ENCODE measurements at regions not wholly inside any gene's neighbourhood (a gene's known extent, or its start where the extent isn't known, plus 50 kb on each side); places are given as distances from the start of the nearest gene placed in this dataset.

GRCh38 chr1:191575746-191576145 is 582.5 kb upstream of the RGS18 start (continued):
- TF ChIP-seq, protein P1, sequence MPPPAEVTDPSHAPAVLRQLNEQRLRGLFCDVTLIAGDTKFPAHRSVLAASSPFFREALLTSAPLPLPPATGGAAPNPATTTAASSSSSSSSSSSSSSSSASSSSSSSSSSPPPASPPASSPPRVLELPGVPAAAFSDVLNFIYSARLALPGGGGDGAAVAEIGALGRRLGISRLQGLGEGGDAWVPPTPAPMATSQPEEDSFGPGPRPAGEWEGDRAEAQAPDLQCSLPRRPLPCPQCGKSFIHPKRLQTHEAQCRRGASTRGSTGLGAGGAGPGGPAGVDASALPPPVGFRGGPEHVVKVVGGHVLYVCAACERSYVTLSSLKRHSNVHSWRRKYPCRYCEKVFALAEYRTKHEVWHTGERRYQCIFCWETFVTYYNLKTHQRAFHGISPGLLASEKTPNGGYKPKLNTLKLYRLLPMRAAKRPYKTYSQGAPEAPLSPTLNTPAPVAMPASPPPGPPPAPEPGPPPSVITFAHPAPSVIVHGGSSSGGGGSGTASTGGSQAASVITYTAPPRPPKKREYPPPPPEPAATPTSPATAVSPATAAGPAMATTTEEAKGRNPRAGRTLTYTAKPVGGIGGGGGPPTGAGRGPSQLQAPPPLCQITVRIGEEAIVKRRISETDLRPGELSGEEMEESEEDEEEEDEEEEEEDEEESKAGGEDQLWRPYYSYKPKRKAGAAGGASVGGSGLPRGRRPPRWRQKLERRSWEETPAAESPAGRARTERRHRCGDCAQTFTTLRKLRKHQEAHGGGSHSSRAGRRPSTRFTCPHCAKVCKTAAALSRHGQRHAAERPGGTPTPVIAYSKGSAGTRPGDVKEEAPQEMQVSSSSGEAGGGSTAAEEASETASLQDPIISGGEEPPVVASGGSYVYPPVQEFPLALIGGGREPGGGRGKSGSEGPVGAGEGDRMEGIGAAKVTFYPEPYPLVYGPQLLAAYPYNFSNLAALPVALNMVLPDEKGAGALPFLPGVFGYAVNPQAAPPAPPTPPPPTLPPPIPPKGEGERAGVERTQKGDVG (CRISPR knock-in tag; IDR thresholded peaks at IDR 0.05): no peak
- TF ChIP-seq YBX1 (IDR thresholded peaks at IDR 0.05): no peak
- no peak for TF ChIP-seq HDGF (IDR thresholded peaks at IDR 0.05)
- TF ChIP-seq PAX8 (IDR thresholded peaks at IDR 0.05): no peak
- TF ChIP-seq ZBTB11 (CRISPR knock-in tag; IDR thresholded peaks at IDR 0.05): no peak

GRCh38 chr1:191577213-191577612 is 581.0 kb upstream of the RGS18 start:
- ChIA-PET RAD21 (ENCODE audit: unreplicated experiment) (interaction anchor here (0.9 kb wide), 1 partner anchor 21 kb away, joined by 3 read pairs; no protein-coding TSS in a partner anchor), CTCF (no interaction called here), POLR2A (no interaction called here), SMC1A (ENCODE audit: uncharacterized antibody, unreplicated experiment) (interaction anchor here (1.1 kb wide), 1 partner anchor 18 kb away, joined by 3 read pairs; no protein-coding TSS in a partner anchor)
- no peaks in the 10 kb centered on the region for H3K27me3 ChIP-seq (replicated peaks in 1 of 2; ENCODE audit: control insufficient read depth in 2 of 2, insufficient read depth in 2 of 2, low read length in 1 of 2)
- FAIRE-seq (no peak), DNase-seq (ENCODE audit: low read depth, low spot score) (no peak), ATAC-seq (no peak)
- WGBS (ENCODE audit: insufficient coverage, insufficient replicate concordance, low lambda C conversion rate, missing lambda C conversion rate): 12% methylated on average over 4 of the region's 4 CpGs
- no peaks in the 10 kb centered on the region for H4K20me1 ChIP-seq (ENCODE audit: control insufficient read depth, insufficient read depth)
- H3K79me2 ChIP-seq (ENCODE audit: control insufficient read depth, insufficient read depth, low read length): no peaks in the 10 kb centered on the region
- in situ Hi-C loops (cut with MboI): no loop called here
- H3K4me1 ChIP-seq (ENCODE audit: control insufficient read depth, insufficient read depth, low read length): no peaks in the 10 kb centered on the region
- no peak overlapping the region for H3K27ac ChIP-seq (ENCODE audit: control insufficient read depth, insufficient read depth)
- H3K4me2 ChIP-seq (ENCODE audit: control insufficient read depth, insufficient read depth): no peak overlapping the region
- no peak overlapping the region for H3K4me3 ChIP-seq
- no peaks in the 10 kb centered on the region for H3K9me3 ChIP-seq (replicated peaks; ENCODE audit: control insufficient read depth, insufficient read depth, low read length)
- H3K9ac ChIP-seq (ENCODE audit: control insufficient read depth, insufficient read depth, low read length): no peak overlapping the region
- intact Hi-C loops (cut with micrococcal nuclease; ENCODE audit: unreplicated experiment): no loop called here
- BruUV-seq (replicated peaks): no TSS peak
- no peak for TF ChIP-seq WRNIP1 (IDR thresholded peaks at IDR 0.05; ENCODE audit: borderline replicate concordance, low read depth, low read length)
- H2AFZ ChIP-seq (ENCODE audit: control insufficient read depth, low read depth, low read length): no peak overlapping the region
- H3K36me3 ChIP-seq (ENCODE audit: control insufficient read depth in 2 of 2, insufficient read depth in 2 of 2, low read length in 1 of 2): no peaks in the 10 kb centered on the region

All from GM12878 (cell line).